ENCODE measurements at regions not wholly inside any gene's neighbourhood (a gene's known extent, or its start where the extent isn't known, plus 50 kb on each side); places are given as distances from the start of the nearest gene placed in this dataset.

DNA sequence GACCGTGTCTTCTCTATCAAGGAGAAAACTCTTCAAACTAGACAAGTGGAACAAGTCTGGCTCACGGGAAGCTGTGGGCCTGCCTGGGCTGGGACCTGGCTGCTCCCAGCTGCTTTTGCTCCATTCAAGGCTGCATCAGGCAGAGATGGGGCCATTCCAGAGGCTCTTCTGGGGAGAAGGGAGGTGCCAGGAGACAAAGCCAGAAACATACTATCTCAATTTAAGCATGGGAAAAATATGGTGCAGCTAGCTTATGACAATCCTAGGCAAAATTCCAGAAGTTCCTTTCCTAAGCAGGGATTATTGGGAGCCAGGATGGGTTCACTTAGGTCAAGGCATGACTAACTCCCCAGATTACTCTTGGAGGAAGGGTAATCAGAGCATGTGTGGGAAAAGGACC, 90.8 kb upstream of the SLC2A1 start:
- no peak for TF ChIP-seq POLR2AphosphoS5 (IDR thresholded peaks at IDR 0.05)
- TF ChIP-seq, protein P1, sequence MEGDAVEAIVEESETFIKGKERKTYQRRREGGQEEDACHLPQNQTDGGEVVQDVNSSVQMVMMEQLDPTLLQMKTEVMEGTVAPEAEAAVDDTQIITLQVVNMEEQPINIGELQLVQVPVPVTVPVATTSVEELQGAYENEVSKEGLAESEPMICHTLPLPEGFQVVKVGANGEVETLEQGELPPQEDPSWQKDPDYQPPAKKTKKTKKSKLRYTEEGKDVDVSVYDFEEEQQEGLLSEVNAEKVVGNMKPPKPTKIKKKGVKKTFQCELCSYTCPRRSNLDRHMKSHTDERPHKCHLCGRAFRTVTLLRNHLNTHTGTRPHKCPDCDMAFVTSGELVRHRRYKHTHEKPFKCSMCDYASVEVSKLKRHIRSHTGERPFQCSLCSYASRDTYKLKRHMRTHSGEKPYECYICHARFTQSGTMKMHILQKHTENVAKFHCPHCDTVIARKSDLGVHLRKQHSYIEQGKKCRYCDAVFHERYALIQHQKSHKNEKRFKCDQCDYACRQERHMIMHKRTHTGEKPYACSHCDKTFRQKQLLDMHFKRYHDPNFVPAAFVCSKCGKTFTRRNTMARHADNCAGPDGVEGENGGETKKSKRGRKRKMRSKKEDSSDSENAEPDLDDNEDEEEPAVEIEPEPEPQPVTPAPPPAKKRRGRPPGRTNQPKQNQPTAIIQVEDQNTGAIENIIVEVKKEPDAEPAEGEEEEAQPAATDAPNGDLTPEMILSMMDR (IDR thresholded peaks at IDR 0.05) = no peak
- no peak for TF ChIP-seq POLR2A (IDR thresholded peaks at IDR 0.05)
- no peak for TF ChIP-seq EP300 (IDR thresholded peaks at IDR 0.05)

Measured in suprapubic skin (tissue), 4 donors.